H1 (cell line): ENCODE measurements at regions not wholly inside any gene's neighbourhood (a gene's known extent, or its start where the extent isn't known, plus 50 kb on each side); places are given as distances from the start of the nearest gene placed in this dataset.

Experiments used
- CTCF ChIA-PET: fragments of 300-600 bp; sonication (Branson Sonifier 250); formaldehyde crosslinking; loops from one replicate; lab custom pipeline; 2021; ENCODE audit not compliant: partially characterized antibody; lab: Charles Lee
- POLR2A ChIA-PET: fragments of 300-600 bp; sonication (Branson Sonifier 250); formaldehyde crosslinking; loops from one replicate; lab custom pipeline; 2021; ENCODE audit warnings: inconsistent platforms; ENCODE audit not compliant: partially characterized antibody; lab: Charles Lee
- DNase-seq, 2 experiments: peaks; one replicate each; pipeline versions ENCODE4 v3.0.0 to v3.0.0-alpha.2; 2010 to 2022; ENCODE audit warnings: low spot score in 2 of 2, low read depth in 1 of 2, mixed read lengths in 1 of 2
- FAIRE-seq: peaks from 2 replicates; lab custom pipeline; 2011; peaks lifted over from hg19 to GRCh38; lab: Jason Lieb, UNC
- H2AFZ ChIP-seq: 2 replicates; pipeline ENCODE4 v1.8.1; 2012; ENCODE audit warnings: low read length, inconsistent platforms
- H2AK5ac ChIP-seq: 2 replicates; pipeline ENCODE4 v1.6.1; 2013; ENCODE audit warnings: low read depth, low read length
- H2BK120ac ChIP-seq: replicated peaks from 2 replicates; pipeline ENCODE3; 2013; ENCODE audit warnings: low read depth, low read length, inconsistent platforms
- H2BK12ac ChIP-seq: 2 replicates; pipeline ENCODE4 v1.6.1; 2013; ENCODE audit warnings: low read depth, low read length
- H2BK15ac ChIP-seq: 2 replicates; pipeline ENCODE4 v1.6.1; 2013; ENCODE audit warnings: low read length
- H2BK20ac ChIP-seq: 2 replicates; pipeline ENCODE4 v1.6.1; 2013; ENCODE audit warnings: low read length
- H2BK5ac ChIP-seq: 2 replicates; pipeline ENCODE4 v1.6.1; 2013; ENCODE audit warnings: low read depth, low read length
- H3K14ac ChIP-seq: 2 replicates; pipeline ENCODE4 v1.6.1; 2013; ENCODE audit warnings: inconsistent platforms; ENCODE audit not compliant: insufficient read length
- H3K18ac ChIP-seq: 2 replicates; pipeline ENCODE4 v1.6.1; 2013; ENCODE audit warnings: low read length; ENCODE audit errors: extremely low read depth
- H3K23ac ChIP-seq: 2 replicates; pipeline ENCODE4 v1.6.1; 2013; ENCODE audit warnings: inconsistent platforms; ENCODE audit not compliant: insufficient read length
- H3K23me2 ChIP-seq: 2 replicates; pipeline ENCODE4 v1.6.1; 2013; ENCODE audit warnings: low read depth, low read length
- H3K27ac ChIP-seq: 2 replicates; pipeline ENCODE4 v1.6.1; 2011; ENCODE audit warnings: low read depth, low read length, inconsistent platforms
- H3K27me3 ChIP-seq, 4 experiments: replicated peaks in 1 of 4; 1 replicate in 1 of 4; 2 replicates in 3 of 4; pipeline versions ENCODE4 v1.6.1 to v1.8.1; 2011 to 2013; ENCODE audit warnings: low read length in 3 of 4, mild to moderate bottlenecking in 3 of 4, inconsistent platforms in 2 of 4, mixed read lengths in 2 of 4, moderate library complexity in 1 of 4; ENCODE audit not compliant: control insufficient read depth in 3 of 4, insufficient read depth in 3 of 4; ENCODE audit errors: extremely low read depth in 1 of 4
- H3K36me3 ChIP-seq, 4 experiments: 2 replicates each; pipeline versions ENCODE4 v1.6.1 to v1.8.1; 2011 to 2013; ENCODE audit warnings: mild to moderate bottlenecking in 4 of 4, low read length in 3 of 4, moderate library complexity in 2 of 4, control low read depth in 1 of 4, inconsistent platforms in 1 of 4; ENCODE audit not compliant: insufficient read depth in 4 of 4, control insufficient read depth in 2 of 4
- H3K4ac ChIP-seq: replicated peaks from 2 replicates; pipeline ENCODE3; 2013; ENCODE audit warnings: low read length, low read depth, mixed read lengths, inconsistent platforms; ENCODE audit not compliant: insufficient read length
- H3K4me1 ChIP-seq, 4 experiments: replicated peaks in 1 of 4; 1 replicate in 1 of 4; 2 replicates in 3 of 4; pipeline versions ENCODE4 v1.6.1 to v1.8.1; 2011 to 2013; ENCODE audit warnings: low read length in 3 of 4, inconsistent platforms in 2 of 4, mixed read lengths in 1 of 4; ENCODE audit not compliant: insufficient read depth in 4 of 4, control insufficient read depth in 3 of 4
- H3K4me2 ChIP-seq, 2 experiments: 2 replicates each; pipeline versions ENCODE4 v1.6.1 to v1.8.1; 2011 to 2013; ENCODE audit warnings: low read depth in 2 of 2, low read length in 2 of 2, control low read depth in 1 of 2, inconsistent platforms in 1 of 2, mild to moderate bottlenecking in 1 of 2; ENCODE audit not compliant: insufficient read depth in 1 of 2
- H3K4me3 ChIP-seq, 4 experiments: fragments of 200-600, 300-600 bp in 1 of 4; sonication (generic), shearing (Covaris generic), sonication (Bioruptor Twin) in 1 of 4; 2 replicates each; pipeline versions ENCODE4 v1.5.1 to v1.8.1; 2011 to 2016; ENCODE audit warnings: low read length in 4 of 4, low read depth in 3 of 4, control low read depth in 2 of 4, inconsistent platforms in 2 of 4, mild to moderate bottlenecking in 2 of 4, mixed read lengths in 1 of 4, moderate library complexity in 1 of 4; ENCODE audit not compliant: insufficient read depth in 2 of 4; ENCODE audit errors: extremely low read depth in 1 of 4
- H3K56ac ChIP-seq: replicated peaks from 2 replicates; pipeline ENCODE3; 2013; ENCODE audit warnings: low read depth, mild to moderate bottlenecking, mixed read lengths, low read length, inconsistent platforms; ENCODE audit not compliant: insufficient read length
- H3K79me1 ChIP-seq: 2 replicates; pipeline ENCODE4 v1.6.1; 2013; ENCODE audit warnings: low read depth, low read length, control low read depth
- H3K79me2 ChIP-seq, 2 experiments: 2 replicates each; pipeline versions ENCODE4 v1.6.1 to v1.8.1; 2012 to 2013; ENCODE audit warnings: low read length in 2 of 2, mild to moderate bottlenecking in 2 of 2, inconsistent platforms in 1 of 2; ENCODE audit not compliant: insufficient read depth in 2 of 2, control insufficient read depth in 1 of 2
- H3K9ac ChIP-seq, 4 experiments: replicated peaks in 1 of 4; 1 replicate in 1 of 4; 2 replicates in 3 of 4; pipeline versions ENCODE4 v1.6.1 to v1.8.1; 2011 to 2013; ENCODE audit warnings: low read depth in 3 of 4, low read length in 3 of 4, control low read depth in 2 of 4, mild to moderate bottlenecking in 2 of 4, moderate library complexity in 2 of 4, inconsistent platforms in 1 of 4; ENCODE audit errors: extremely low read depth in 1 of 4
- H3K9me3 ChIP-seq, 2 experiments: 2 replicates each; pipeline versions ENCODE4 v1.6.1 to v1.8.1; 2012 to 2013; ENCODE audit warnings: mild to moderate bottlenecking in 2 of 2, moderate library complexity in 2 of 2, control low read depth in 1 of 2, inconsistent platforms in 1 of 2, low read depth in 1 of 2, low read length in 1 of 2, mixed read lengths in 1 of 2; ENCODE audit not compliant: insufficient read depth in 2 of 2
- H4K20me1 ChIP-seq, 2 experiments: replicated peaks in 1 of 2; 2 replicates each; pipeline versions ENCODE3 to v1.8.1; 2011 to 2013; ENCODE audit warnings: inconsistent platforms in 2 of 2, low read length in 2 of 2, mild to moderate bottlenecking in 1 of 2; ENCODE audit not compliant: insufficient read depth in 2 of 2, control insufficient read depth in 1 of 2
- H4K5ac ChIP-seq: 2 replicates; pipeline ENCODE4 v1.6.1; 2013; ENCODE audit warnings: low read length, low read depth, mixed read lengths, inconsistent platforms; ENCODE audit not compliant: insufficient read length
- H4K8ac ChIP-seq: 2 replicates; pipeline ENCODE4 v1.8.0; 2013; ENCODE audit warnings: mild to moderate bottlenecking, moderate library complexity, low read length, inconsistent platforms; ENCODE audit not compliant: insufficient read depth; ENCODE audit errors: extremely low read depth
- H4K91ac ChIP-seq: replicated peaks from 2 replicates; pipeline ENCODE3; 2013; ENCODE audit warnings: low read length, mixed read lengths, inconsistent platforms; ENCODE audit not compliant: insufficient read length
- KDM1A ChIP-seq: fragments of 200-600, 300-600 bp; sonication (generic); IDR thresholded peaks from 2 replicates; pipeline ENCODE4 v1.7.1; 2016; ENCODE audit warnings: mild to moderate bottlenecking, low read length, borderline replicate concordance
- NRF1 ChIP-seq: IDR thresholded peaks from 2 replicates; pipeline ENCODE4 v1.6.1; 2011; ENCODE audit warnings: mild to moderate bottlenecking, low read depth, low read length, improper control_type of control experiment
- SIRT6 ChIP-seq: IDR thresholded peaks from one replicate; pipeline ENCODE4 v1.7.1; 2012; ENCODE audit warnings: low read length, inconsistent platforms
- SRF ChIP-seq: IDR thresholded peaks from 2 replicates; pipeline ENCODE4 v1.6.1; 2011; ENCODE audit warnings: mild to moderate bottlenecking, low read depth, low read length, moderate library complexity
- USF2 ChIP-seq: IDR thresholded peaks from 2 replicates; pipeline ENCODE4 v1.6.1; 2011; ENCODE audit warnings: low read length, improper control_type of control experiment
- WGBS, 2 experiments: shearing (Covaris generic) in 1 of 2; methylation state at CpG; one replicate each; pipeline versions ENCODE4 v1.1.6 to v1.1.7; 2013 to 2015; ENCODE audit warnings: low lambda C conversion rate in 2 of 2, mixed read lengths in 2 of 2, inconsistent platforms in 1 of 2, low coverage in 1 of 2, missing lambda C conversion rate in 1 of 2; ENCODE audit not compliant: insufficient replicate concordance in 2 of 2, insufficient coverage in 1 of 2, insufficient read length in 1 of 2; ENCODE audit errors: extremely low coverage in 1 of 2, missing lambda C conversion rate in 1 of 2; 5-methylcytosine and 5-hydroxymethylcytosine counted together

GRCh38 chr5:56327809-56328208 is 94.7 kb upstream of the ANKRD55 start:
- Histone ChIP-seq H3K27me3 (no peaks in the 10 kb centered on the region), H3K79me2 (no peaks in the 10 kb centered on the region), H2BK120ac (no peak overlapping the region), H3K4me3 (no peak overlapping the region), H4K8ac (no peak overlapping the region), H2BK5ac (no peak overlapping the region), H3K23ac (no peak overlapping the region), H4K5ac (no peak overlapping the region), H2BK15ac (no peak overlapping the region), H3K4me2 (no peak overlapping the region), H2BK12ac (no peak overlapping the region), H3K36me3 (no peaks in the 10 kb centered on the region), H3K4ac (no peak overlapping the region), H3K79me1 (no peaks in the 10 kb centered on the region), H3K14ac (no peak overlapping the region), H2AK5ac (no peak overlapping the region), H3K56ac (no peak overlapping the region), H4K91ac (no peak overlapping the region), H3K4me1 (peaks cover 0 to 5% (median under 1%) of the 10 kb centered on the region in 4 experiments; a peak in 2 of 7 replicates), H3K23me2 (no peaks in the 10 kb centered on the region), H3K9me3 (0 out of 4 replicates have a peak, but pooled peaks cover 0 to 2% of the 10 kb centered on the region in 2 experiments), H2BK20ac (no peak overlapping the region), H3K18ac (no peak overlapping the region), H3K9ac (no peak overlapping the region), H4K20me1 (no peaks in the 10 kb centered on the region), H3K27ac (no peak overlapping the region), H2AFZ (no peak overlapping the region)
- ChIA-PET CTCF (interaction anchor here (0.6 to 0.9 kb wide), 2 partner anchors 15 to 104 kb away, joined by 3 read pairs; no protein-coding TSS in a partner anchor), POLR2A (no interaction called here)
- FAIRE-seq (no peak), DNase-seq (no peak)
- TF ChIP-seq KDM1A: no peak
- no peak for TF ChIP-seq USF2
- TF ChIP-seq SRF: no peak
- no peak for TF ChIP-seq NRF1
- TF ChIP-seq SIRT6: no peak
- WGBS, 2 experiments: 89% methylated on average over 6 of the region's 6 CpGs; no CpG with 5 or more reads in 1 of the 2 experiments
